ENCODE measurements at regions not wholly inside any gene's neighbourhood (a gene's known extent, or its start where the extent isn't known, plus 50 kb on each side); places are given as distances from the start of the nearest gene placed in this dataset.

DNA sequence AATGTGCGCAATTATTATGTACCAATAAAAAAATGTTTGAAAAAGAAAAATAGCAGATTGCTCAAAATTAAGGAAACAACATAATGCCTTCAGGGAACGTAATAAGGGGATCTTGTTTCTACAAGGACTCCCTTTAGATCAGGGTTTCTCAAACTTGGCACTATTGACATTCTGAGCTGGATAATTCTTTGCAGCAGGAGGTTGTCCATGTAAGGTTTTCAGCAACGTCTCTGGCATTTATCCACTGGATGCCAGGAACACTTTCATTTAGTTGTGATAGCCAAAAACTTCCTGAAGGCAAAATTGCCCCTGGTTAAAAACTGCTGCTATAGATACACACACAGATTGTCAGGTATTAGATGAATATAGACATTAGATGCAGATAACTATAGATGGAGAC is 666.7 kb upstream of the ADAMTS5 start:
- TF ChIP-seq POLR2AphosphoS5 (IDR thresholded peaks at IDR 0.05) (no peak), POLR2A (IDR thresholded peaks at IDR 0.05) (no peak)
